HG02884 (cell line): ENCODE measurements at regions not wholly inside any gene's neighbourhood (a gene's known extent, or its start where the extent isn't known, plus 50 kb on each side); places are given as distances from the start of the nearest gene placed in this dataset.

Experiments used
- ATAC-seq: cut with Tn5 transposase; IDR thresholded peaks from one replicate; pipeline ENCODE4 v1.9.1; 2021; ENCODE audit warnings: mild to moderate bottlenecking, moderate library complexity; ENCODE audit not compliant: unreplicated experiment

DNA sequence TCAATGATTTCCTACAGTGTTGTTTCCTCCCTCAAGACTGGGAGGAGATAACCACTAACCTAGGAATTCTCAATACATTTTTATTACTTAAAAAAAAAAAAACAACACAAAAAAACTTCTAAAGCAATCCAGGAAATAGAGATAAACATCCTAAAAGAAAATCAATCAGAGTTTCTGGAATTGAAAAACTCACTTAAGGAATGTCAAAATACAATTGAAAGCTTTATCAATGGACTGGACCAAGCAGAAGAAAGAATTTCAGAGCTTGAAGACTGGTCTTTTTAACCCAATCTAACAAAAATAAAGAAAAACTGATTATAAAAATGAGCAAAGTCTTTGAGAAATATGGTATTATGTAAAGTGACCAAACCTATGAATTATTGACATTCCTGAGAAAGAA lies 394.1 kb downstream of the XPNPEP1 start:
- no peak for ATAC-seq

DNA sequence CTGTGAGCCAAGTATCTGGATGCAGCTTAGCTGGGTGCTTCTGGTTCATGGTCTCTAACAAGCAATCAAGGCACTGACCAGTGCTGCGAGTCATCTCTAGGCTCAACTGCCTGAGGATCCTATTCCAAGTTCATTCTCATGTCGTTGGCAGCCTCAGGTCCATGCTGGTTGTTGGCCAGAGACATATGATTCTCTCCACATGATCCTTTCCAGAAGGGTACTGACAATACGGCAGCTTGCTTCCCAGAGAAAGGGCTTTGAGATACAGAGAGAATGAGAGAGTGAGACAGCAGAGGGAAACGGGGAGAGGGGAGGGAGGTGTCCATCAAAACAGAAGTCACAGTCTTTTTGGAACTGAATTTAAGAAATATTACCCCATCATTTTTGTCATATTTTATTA lies 405.6 kb downstream of the XPNPEP1 start:
- no peak for ATAC-seq

DNA sequence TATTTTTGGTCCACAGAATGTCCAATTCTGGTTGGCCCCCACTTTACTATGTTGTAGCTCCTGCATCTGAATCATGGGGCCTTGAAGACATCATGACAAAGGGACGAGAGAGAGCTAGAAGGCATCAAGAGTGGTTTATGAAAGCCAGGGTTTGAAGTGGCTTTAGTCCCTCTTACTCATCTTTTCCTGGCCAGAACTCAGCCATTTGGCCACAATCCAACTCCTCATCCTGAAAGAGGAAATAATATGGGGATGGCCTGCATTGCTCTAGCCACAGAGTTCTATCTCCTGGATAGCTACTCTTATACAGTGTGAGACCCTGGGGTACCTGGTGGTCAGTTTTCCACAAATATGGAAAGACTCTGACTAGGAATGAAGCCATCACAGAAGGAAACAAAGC lies 418.9 kb downstream of the XPNPEP1 start:
- no peak for ATAC-seq

DNA sequence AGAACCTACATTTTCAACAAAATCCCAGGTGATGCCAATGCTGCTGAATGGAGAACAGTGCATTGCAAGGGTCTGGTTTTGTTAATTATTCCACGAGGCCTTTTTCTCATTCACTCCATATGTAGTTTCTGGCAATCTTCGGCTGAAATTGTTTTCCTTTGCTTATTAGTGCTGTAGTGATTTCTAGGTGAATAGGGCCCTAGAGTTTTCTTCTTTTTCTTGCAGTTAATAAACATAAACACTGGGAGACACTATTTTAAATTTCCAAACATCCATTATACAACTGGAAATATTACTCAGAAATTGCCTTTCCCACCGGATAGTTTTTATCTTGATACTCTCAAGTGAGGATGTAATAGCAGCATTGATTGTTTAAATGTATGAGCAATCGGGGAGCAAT lies 435.6 kb downstream of the XPNPEP1 start:
- ATAC-seq = no peak

DNA sequence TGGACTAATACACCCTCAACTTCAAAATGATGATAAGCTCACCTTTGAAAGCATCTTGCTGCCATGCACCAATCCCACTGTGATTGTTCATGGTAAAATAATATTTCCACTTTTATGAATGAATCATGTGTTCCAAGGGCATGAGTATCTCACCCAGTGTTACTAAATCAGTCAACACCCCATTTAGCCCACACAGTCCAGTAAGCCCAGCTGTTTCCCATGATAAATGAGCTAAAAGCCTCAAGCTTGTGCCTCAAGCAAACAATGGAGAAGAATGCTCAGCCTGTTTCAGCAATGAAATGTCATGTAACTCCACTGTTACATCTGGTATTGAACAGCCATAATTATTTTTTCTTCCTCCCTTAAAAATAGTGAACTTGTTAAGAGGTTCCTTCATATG lies 442.5 kb downstream of the XPNPEP1 start:
- no peak for ATAC-seq

DNA sequence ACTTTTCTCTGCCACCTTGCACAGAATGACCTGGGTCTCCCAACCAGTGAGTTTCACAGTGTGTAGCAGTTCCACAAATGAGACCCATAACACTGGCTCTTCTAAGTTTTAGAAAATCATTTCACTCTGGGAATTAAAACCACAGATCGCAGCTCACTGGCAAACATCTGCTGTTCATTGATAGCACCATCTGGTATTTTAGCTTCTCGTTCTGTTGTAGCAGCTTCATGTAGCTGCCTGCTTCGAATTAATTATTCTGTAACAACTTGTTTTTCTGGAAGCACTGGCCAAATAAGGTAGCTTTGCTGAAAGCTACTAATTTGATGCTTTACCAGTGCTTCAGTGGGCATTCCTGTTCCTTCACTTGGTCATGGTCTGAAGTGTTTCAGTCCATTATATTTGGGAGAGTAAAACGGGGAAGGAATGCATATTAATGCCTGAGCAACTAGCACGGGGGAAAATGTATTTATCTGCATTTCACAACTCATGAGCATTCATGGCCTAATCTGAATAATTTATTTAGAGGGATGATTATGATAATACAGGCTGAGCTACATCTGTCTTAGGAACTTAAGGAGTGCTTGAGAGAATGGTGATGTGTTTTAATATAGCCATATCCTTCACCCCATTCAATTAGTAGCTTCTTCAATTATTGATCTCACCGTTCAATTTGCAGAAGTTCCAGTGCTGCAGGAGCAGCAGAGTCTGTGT lies 447.4 kb downstream of the XPNPEP1 start:
- no peak for ATAC-seq

DNA sequence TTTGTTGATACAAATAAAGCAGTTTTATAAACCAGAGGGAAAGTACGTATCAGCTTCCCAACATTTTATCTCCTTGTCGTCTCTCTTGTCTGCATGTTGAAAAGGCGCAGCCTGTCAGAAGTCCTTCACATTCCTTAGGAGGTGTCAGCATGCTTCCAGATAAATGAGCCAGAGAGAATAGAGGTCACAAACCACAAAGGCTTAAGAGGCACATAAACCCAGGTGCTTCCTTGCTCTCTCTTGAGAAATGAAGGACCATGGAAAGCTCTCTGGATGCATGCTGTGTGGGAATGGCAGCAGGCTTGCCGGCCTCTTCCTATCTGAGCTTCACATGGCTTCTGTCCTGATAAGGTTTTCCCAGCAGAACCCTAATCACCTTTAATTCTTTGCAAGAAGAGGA lies 448.5 kb downstream of the XPNPEP1 start:
- no peak for ATAC-seq

DNA sequence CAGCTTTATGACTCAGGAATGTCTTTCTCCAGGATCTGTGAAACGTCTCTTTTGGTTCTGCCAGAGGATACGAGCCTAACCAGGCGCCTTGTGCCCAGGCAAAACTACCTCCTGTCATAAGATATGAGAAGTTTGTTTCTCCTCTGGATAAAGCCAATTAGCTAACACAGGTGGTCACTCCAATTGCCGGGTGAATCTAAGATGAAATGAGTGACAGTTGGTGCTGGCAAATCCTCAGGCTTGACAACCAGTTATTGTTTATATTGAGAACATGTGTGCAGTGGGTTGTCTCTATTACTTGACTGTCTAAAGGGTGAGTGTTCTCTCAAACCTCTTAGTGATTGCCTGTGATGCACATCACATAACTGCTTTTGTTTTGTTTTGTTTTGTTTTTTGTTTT lies 449.1 kb downstream of the XPNPEP1 start:
- no peak for ATAC-seq

DNA sequence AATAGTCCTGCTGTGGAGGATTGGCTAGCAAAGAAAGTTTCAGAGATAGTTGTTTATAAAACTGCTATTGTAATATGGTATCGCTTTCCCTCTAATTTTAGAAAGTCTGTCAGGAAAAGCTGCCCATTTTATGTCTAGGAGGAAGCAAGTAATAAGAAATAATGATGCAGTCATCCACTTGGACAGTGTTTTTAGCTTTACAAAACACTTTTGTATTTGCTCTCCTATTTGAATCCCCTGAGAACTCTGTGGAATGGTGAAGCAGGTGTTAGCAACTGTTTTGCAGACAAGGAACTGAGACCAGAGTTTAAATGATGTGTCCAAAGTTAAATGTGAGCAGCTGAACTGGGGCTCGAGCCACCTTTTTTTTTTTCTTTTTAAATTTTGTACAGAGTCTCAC lies 455.8 kb downstream of the XPNPEP1 start:
- no peak for ATAC-seq

DNA sequence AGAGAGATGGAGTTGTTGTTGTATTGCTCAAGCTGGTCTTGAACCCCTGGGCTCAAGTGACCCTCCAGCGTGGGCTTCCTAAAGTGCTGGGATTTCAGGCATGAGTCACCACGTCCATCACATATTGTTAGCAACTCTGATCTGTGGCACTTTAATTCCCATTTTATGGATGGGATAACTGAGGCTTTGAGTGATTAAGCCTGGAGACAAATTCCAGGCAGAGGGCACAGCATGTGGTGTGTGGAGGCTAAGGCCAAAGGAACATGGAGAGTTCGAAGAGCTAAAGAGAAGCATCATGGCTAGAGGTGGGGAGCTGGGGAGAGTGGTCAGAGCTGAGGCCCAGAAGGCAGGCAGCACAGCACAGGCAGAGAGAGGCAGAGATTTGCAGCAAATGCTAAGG lies 458.4 kb downstream of the XPNPEP1 start:
- no peak for ATAC-seq

DNA sequence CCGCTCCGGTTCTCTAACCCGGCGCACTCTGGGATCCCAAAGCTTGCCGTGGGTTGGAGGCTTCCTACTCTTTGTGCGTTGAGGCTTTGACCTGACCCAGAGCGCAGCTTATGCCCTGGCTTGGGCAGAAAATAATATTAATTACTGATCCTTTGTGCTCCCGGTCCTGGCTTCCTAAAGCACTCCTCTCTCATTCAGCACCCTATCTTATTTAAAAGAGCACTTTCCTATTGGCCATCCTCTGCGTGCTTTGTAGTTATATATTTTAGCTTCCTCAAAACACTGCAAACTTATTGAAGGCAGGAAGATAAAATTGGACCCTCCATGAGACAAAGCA lies 466.0 kb downstream of the XPNPEP1 start:
- no peak for ATAC-seq

DNA sequence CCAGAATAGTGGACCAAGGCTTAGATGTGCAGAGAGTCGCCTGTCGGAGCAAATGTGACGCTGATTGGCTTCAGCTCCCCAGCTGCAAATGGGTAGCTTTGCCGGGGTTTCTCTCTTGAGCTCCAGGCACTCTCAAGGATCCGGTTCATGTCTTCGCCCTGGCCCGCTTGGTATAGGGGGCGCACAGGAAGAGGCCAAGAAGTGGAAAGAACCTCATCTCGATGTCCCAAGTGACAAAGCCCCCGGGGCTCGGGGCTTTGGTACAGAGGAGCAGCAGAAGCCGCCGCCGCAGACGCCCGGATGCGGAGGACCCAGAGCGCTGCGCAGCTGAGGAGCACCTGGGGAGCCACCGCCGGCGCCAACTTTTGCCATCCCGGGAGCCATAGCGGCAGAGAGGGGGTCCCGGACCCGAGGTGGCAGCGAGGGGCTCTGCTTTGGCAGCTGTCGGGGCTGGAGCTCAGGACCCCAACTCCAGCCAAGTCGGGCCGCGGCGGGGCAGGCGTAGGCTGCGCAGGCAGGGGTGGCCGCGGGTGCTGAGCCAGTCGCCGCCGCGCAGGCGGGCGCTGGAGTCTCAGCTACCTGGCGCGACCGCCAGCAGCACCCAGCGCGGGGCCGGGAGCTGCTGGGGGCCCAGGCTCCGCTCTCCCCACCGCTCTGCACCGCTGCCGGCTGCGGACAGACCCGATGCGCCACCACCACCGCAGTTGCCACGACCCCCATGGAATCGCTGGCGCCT lies 466.6 kb downstream of the XPNPEP1 start:
- ATAC-seq = no peak

DNA sequence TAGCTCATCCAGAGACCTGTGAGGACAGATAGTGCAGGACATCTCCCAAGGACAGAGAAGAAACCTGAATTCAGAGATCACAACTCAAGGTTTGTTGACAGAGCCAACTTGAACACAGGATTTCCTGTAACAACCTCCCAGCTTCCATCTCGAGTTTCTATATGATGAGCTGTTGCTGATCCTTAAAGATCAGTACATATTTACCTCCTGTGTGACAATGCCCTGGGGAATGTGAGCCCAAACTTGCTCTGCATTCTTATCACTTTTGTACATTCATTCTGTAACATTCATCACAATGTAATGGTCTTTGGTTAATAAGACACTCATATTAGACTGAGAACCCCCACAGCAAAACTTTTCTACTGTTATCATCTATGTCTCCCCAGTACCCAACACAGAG lies 468.6 kb downstream of the XPNPEP1 start:
- ATAC-seq = no peak

DNA sequence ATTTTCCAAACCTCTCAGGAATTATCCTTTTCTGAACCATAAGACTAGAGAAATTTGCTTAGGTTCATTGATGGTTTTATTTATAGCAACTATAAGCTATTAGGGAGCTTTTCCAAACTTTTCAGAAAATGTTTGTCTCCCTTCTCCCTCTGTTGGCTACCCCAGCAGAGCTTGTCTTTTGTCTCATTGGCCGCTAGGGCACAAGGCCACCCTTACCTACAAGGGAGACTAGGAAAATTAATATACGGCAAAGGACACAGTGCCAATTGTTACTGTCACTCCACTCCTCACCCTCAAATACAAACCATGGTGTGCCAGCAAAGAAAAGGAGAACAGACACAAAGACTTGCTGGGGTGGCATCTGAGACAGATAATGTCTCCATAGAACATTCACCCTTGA lies 471.4 kb downstream of the XPNPEP1 start:
- ATAC-seq = no peak

DNA sequence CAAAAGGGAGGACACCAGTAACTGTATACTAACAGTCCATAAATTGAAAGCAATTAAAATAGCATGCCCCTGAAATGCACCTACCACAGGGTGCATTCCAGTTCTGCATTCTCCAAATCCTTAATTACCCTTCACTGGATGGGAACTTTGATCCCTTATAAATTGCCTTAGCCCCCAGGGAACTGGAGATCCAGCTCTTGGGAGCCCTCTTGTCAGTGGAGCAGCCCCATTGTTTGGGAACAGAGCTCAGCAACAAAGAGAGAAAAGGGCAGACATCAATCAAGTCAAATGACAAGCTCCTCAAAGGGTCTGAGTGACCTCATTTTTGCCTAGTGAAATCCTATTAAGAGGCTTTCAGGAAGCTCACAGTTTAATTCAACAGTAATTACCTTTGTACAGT lies 472.6 kb downstream of the XPNPEP1 start:
- ATAC-seq = no peak

DNA sequence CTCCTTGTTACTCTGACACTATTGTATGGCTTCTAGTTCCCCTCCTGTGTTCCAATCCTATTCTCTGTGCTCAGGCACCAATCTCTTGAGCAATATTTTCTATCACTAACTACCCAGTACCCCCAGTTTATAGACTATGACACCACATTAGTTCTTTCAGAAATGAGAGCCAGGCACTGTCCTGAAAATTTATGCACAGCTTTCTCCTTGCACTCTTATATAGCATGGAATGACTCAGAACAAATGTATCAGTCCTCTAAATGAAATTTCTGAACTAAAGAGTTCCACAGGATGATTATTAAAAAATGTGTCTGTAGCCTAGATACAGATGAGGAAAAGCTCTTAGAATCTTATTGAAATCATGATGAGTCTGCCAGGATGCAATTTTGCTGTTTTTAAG lies 489.9 kb downstream of the XPNPEP1 start:
- no peak for ATAC-seq

DNA sequence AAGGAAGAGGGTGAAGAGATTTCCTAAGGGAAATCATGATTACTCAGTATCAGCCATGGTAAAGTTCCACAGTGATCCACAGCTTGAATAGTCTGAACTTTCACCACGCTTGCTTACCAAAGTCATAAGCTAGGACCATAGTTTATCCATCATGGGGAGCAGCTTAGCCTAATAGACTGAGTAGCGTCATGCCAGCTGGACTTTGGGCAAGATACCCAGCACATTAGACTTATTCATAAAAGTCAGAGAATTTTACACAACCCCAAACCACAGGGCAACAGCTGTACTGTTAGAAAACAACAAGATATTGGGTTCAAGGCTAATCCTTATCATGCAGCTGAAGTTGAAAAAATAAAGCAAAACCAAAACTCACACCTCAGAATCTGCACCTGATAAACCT lies 491.0 kb downstream of the XPNPEP1 start:
- no peak for ATAC-seq

DNA sequence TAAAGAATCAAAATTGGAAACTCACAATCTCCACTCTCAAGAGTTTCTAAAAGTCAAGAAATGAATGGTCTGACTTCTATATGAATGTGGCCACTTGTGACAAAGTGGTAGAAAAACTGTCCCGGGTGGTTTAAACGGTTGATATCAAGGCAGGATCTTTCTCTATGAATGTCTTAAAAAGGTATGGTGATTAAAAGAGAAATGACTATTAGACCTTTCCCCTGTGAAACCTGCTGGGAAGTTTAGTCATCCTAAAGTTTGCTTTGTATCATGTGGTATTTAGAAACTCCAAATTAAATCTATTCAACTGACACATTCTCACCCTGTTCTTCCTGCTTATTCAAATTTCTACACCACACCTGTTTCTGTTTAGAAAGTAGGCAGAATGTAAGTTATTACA lies 492.5 kb downstream of the XPNPEP1 start:
- peak; percentile 46 for ATAC-seq

DNA sequence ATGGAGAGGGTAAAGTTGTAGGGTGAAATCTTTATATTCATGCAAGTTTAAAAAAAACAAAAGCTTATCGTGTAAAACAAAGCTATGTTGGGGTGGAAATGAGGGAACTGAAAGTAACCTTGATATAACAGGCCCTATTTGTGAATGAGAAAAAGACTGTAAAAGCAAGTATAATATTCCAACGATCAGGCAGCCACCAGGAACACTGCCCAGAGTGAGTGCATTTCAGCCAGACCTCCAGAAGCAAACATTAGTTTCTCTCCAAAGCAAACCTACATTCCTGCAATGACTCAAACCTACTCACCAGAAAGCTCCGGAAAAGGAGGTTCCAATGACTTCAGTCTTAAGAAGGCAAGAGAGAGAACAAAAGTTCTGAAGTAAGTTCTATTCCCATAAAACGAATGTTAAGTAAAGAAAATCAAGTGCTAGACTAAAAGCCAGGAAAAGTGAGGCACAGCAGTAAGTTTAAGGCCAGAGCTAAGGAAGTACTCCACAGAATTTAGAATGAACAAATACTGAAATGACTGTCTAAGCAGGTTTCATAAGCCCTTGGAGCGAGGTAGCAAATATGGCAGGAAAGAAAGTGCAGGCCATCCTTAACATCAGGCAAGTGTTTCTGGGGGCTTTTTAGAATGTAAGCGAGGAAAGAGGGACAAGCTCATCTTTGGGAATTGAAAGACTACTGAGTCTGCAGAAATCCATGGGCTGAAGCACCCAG lies 493.1 kb downstream of the XPNPEP1 start:
- peak; percentile 53 for ATAC-seq

DNA sequence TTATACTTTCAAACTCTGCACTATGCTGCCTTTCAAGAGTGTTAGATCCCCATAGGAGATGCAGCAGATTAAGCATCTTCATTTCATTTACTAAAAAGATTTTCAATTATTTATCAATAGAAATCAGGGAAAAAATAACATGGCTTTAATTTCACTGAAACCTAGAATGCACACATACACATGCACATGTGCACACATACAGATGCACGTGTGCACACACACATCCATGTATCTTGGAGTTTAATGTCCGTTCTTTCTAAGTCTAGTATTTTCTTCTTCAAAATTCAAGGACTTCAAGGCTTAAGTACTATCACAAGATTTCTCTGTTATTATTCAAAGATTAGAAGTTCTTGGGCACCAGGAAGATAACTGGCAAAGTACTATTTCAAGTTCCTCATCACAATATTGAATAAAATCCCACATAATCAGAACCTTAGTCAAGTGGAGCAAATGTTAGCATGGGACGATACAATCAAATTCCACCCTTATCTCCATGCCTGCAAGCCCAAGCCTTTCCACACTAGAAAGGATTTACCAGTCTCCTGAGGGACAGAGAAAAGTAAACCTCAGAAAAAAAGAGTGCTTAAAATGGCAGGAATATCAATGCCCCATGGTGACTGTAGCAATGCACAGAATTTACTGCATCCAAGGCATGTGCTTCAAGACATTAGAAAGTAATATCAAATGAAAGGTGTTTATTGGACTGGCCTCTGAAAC lies 494.4 kb downstream of the XPNPEP1 start:
- no peak for ATAC-seq

DNA sequence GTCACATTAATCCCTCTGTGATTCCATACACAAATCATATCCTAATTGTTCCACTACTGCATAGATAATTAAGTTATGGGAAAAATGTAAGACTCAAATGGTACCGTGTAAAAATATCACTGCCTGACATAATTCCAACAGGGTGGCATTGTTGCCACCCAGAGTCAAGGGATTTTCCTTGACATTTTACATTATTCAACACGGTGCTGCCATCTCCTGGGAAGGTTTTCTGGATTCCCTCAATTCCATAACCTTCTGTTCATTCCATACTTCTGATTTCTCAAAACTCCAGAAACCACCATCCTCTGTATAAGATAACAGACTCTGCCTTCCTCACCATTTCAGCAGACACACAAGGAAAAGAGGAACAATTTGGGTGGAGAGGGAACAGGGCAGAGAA lies 495.9 kb downstream of the XPNPEP1 start:
- ATAC-seq = no peak

DNA sequence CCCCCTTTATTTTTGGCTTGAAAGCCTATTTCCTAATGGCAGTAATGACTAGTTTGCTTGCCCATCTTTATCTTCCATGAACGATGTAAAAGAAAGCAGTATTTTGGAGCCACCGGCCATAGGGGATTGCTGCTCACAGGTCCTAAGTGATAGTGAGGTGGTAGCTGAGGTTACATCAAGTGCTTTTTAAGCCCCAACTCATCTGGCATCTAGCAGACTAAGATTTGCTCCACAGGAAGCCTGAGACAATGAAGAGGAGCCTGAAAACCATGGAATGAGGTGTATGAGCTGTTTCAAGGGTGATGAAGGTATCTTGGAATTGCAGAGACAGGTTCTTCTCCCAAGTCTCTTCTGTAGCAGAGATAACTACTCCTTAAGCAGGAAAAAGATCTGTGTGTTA lies 496.3 kb downstream of the XPNPEP1 start:
- ATAC-seq = no peak
